Amygdala (tissue), 56 donors: ENCODE measurements at regions not wholly inside any gene's neighbourhood (a gene's known extent, or its start where the extent isn't known, plus 50 kb on each side); places are given as distances from the start of the nearest gene placed in this dataset.
"Not testable (repeated sequence)": the region's sequence is repeated elsewhere in the genome, so short reads cannot be mapped to it uniquely, and the experiment has no call there.

Source experiments
- DNase-seq, 56 donors: peaks; one replicate each; lab custom pipeline; 2025; lab: John Stamatoyannopoulos, UW

- DNase-seq = no peak
Observed at GRCh38 chr5:125057912-125058826, 311.7 kb upstream of the ZNF608 start.

GRCh38 chr5:125059255-125060002 lies 313.0 kb upstream of the ZNF608 start:
- DNase-seq = no peak

GRCh38 chr5:125061726-125062125 lies 315.3 kb upstream of the ZNF608 start:
- DNase-seq = no peak

GRCh38 chr5:125064621-125065438 lies 318.4 kb upstream of the ZNF608 start:
- peak in 3 of 56 donors; percentile 5 to 21 (median 6) for DNase-seq

- no peak for DNase-seq
Observed at GRCh38 chr5:125065741-125066140, 319.3 kb upstream of the ZNF608 start.

GRCh38 chr5:125070961-125071360 lies 324.5 kb upstream of the ZNF608 start:
- no peak for DNase-seq

- no peak for DNase-seq
Observed at GRCh38 chr5:125073090-125073489, 326.7 kb upstream of the ZNF608 start.

- no peak for DNase-seq
Observed at GRCh38 chr5:125075567-125075966, 329.1 kb upstream of the ZNF608 start.

GRCh38 chr5:125079028-125079427 lies 332.6 kb upstream of the ZNF608 start:
- not testable (repeated sequence) for DNase-seq

GRCh38 chr5:125081101-125081500 lies 334.7 kb upstream of the ZNF608 start:
- no peak for DNase-seq

- no peak for DNase-seq
Observed at GRCh38 chr5:125083981-125084380, 337.5 kb upstream of the ZNF608 start.

- DNase-seq = no peak
Observed at GRCh38 chr5:125085797-125086505, 339.5 kb upstream of the ZNF608 start.

- DNase-seq = no peak
Observed at GRCh38 chr5:125088522-125089105, 342.2 kb upstream of the ZNF608 start.

- not testable (repeated sequence) for DNase-seq
Observed at GRCh38 chr5:125092138-125092537, 345.7 kb upstream of the ZNF608 start.

GRCh38 chr5:125093776-125094175 lies 347.3 kb upstream of the ZNF608 start:
- DNase-seq = peak in 2 of 56 donors; percentile 2 to 17

- DNase-seq = no peak
Observed at GRCh38 chr5:125100342-125100741, 353.9 kb upstream of the ZNF608 start.

GRCh38 chr5:125100951-125101350 lies 354.5 kb upstream of the ZNF608 start:
- no peak for DNase-seq

- no peak for DNase-seq
Observed at GRCh38 chr5:125103459-125103858, 357.0 kb upstream of the ZNF608 start.

- no peak for DNase-seq
Observed at GRCh38 chr5:125106271-125106670, 359.8 kb upstream of the ZNF608 start.

- no peak for DNase-seq
Observed at GRCh38 chr5:125106881-125107280, 360.4 kb upstream of the ZNF608 start.
